ENCODE measurements at regions not wholly inside any gene's neighbourhood (a gene's known extent, or its start where the extent isn't known, plus 50 kb on each side); places are given as distances from the start of the nearest gene placed in this dataset.

DNA sequence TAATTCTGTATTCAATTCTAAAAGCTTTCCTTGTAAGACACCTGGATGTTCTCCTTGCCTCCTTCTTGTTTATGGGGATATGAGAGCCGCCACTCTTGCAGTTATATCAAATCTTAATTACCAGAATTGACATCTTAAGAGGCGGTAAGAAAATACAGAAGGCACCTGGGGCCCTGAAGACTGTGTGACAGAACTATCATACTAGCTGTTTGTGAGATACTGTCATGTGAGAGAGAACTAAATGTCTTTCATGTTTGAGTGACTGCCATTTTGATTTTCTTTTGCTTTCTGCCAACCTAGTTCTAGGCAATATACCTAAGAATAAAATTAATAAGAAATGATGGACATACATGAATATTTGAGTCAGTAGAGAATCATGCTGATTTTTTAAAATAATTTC lies 340.2 kb upstream of the SMIM31 start:
- Mint-ChIP-seq H3K27me3 (ENCODE audit: insufficient read depth) (no peaks in the 10 kb centered on the region), H3K9me3 (peaks cover 24% of the 10 kb centered on the region), H3K4me1 (ENCODE audit: low read depth) (no peaks in the 10 kb centered on the region), H3K36me3 (ENCODE audit: low read depth) (no peaks in the 10 kb centered on the region), H3K4me3 (no peak overlapping the region), H3K27ac (no peak overlapping the region)
- no peak for TF ChIP-seq CTCF (IDR thresholded peaks at IDR 0.05)
- no peak for DNase-seq

DNA sequence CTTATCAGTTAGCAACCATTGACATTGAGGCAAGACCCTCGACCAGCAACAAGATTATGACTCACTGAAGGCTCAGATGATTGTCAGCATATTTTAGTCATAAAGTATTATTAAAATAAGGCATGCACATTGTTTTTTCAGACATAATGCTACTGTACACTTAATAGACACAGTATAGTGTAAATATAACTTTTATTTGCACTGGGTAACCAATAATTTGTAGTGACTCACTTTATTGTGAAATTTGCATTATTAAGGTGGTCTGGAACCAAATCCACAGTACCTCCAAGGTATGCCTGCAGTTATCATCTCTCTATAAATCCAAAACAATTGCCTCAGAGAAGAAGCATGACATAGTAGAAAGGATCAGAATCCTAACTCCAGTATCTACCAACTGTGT lies 330.1 kb upstream of the SMIM31 start:
- DNase-seq = no peak
- peaks cover 21% of the 10 kb centered on the region for H3K9me3 Mint-ChIP-seq

GRCh38 chr4:164424846-164425245 lies 329.1 kb upstream of the SMIM31 start:
- TF ChIP-seq CTCF (IDR thresholded peaks at IDR 0.05) = no peak
- Mint-ChIP-seq H3K36me3 (ENCODE audit: low read depth) (no peaks in the 10 kb centered on the region), H3K27me3 (ENCODE audit: insufficient read depth) (no peaks in the 10 kb centered on the region; the same call in 1 of the 2 replicates), H3K9me3 (peaks cover 27% of the 10 kb centered on the region), H3K4me3 (no peak overlapping the region), H3K4me1 (ENCODE audit: low read depth) (no peaks in the 10 kb centered on the region), H3K27ac (no peak overlapping the region)
- no peak for DNase-seq

More for the DNA sequence above, 330.1 kb upstream of the SMIM31 start:
- H3K27me3 Mint-ChIP-seq (ENCODE audit: insufficient read depth) = no peaks in the 10 kb centered on the region; the same call in 1 of the 2 replicates
- no peaks in the 10 kb centered on the region for H3K36me3 Mint-ChIP-seq (ENCODE audit: low read depth)
- H3K27ac Mint-ChIP-seq = no peak overlapping the region
- H3K4me1 Mint-ChIP-seq (ENCODE audit: low read depth) = no peaks in the 10 kb centered on the region
- TF ChIP-seq CTCF (IDR thresholded peaks at IDR 0.05) = no peak
- no peak overlapping the region for H3K4me3 Mint-ChIP-seq

- no peak for DNase-seq
- no peaks in the 10 kb centered on the region for H3K27me3 Mint-ChIP-seq (ENCODE audit: insufficient read depth)
- TF ChIP-seq CTCF (IDR thresholded peaks at IDR 0.05) = no peak
- H3K4me1 Mint-ChIP-seq (ENCODE audit: low read depth) = no peaks in the 10 kb centered on the region
- no peak overlapping the region for H3K4me3 Mint-ChIP-seq
- H3K36me3 Mint-ChIP-seq (ENCODE audit: low read depth) = no peaks in the 10 kb centered on the region
- no peak overlapping the region for H3K27ac Mint-ChIP-seq
- H3K9me3 Mint-ChIP-seq = peaks cover 25% of the 10 kb centered on the region
Observed at GRCh38 chr4:164428561-164428960, 325.4 kb upstream of the SMIM31 start.

DNA sequence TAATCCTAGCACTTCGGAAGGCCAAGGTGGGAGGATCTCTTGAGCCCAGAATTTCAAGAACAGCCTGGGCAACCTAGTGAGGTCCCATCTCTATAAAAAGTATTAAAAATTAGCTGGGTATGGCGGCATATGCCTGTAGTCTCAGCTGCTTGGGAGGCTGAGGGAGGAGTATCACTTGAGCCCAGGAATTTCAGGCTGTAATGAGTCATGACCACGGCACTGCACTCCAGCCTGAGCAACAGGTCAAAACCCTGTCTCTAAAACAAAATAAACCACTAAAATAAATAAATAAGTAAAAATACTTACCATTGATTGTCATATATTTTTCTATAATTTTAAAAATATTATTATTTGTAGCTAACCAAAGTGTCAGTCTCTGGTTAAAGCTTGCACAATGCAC lies 315.6 kb upstream of the SMIM31 start:
- no peak for DNase-seq
- Mint-ChIP-seq H3K27ac (no peak overlapping the region), H3K4me1 (ENCODE audit: low read depth) (no peaks in the 10 kb centered on the region), H3K27me3 (ENCODE audit: insufficient read depth) (no peaks in the 10 kb centered on the region), H3K4me3 (no peak overlapping the region), H3K9me3 (peaks cover 28% of the 10 kb centered on the region), H3K36me3 (ENCODE audit: low read depth) (no peaks in the 10 kb centered on the region; the same call in 1 of the 2 replicates)
- TF ChIP-seq CTCF (IDR thresholded peaks at IDR 0.05) = no peak

DNA sequence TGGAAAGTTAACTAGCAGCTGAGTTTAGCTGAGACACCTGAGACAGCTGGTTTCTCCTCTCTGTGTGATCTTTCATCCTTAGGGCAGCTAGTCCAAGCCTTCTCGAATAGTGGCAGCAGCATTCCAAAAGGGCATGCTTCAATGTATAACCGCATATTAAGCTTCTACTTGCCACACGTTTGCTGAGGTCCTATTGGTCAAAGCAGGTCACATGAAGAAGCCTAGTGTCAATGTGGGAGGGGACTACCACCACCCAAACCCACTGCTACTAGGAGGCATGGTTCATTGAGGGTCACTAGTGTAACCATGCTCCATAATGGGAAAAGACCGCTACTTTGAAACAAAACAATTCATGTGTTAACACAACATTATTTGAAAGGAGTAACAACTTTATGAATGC lies 314.9 kb upstream of the SMIM31 start:
- no peak for TF ChIP-seq CTCF (IDR thresholded peaks at IDR 0.05)
- Mint-ChIP-seq H3K4me1 (ENCODE audit: low read depth) (no peaks in the 10 kb centered on the region), H3K4me3 (no peak overlapping the region), H3K27me3 (ENCODE audit: insufficient read depth) (no peaks in the 10 kb centered on the region), H3K36me3 (ENCODE audit: low read depth) (no peaks in the 10 kb centered on the region; the same call in 1 of the 2 replicates), H3K9me3 (peaks cover 28% of the 10 kb centered on the region), H3K27ac (no peak overlapping the region)
- DNase-seq = no peak
